Epithelial cell of esophagus (primary cell): ENCODE measurements at regions not wholly inside any gene's neighbourhood (a gene's known extent, or its start where the extent isn't known, plus 50 kb on each side); places are given as distances from the start of the nearest gene placed in this dataset.

ENCODE experiments used
- DNase-seq: peaks from one replicate; pipeline ENCODE4 v3.0.0; 2010; ENCODE audit warnings: low read depth
- H3K4me3 ChIP-seq: 2 replicates; pipeline ENCODE4 v1.5.1; 2011; ENCODE audit warnings: mild to moderate bottlenecking, low read length, control low read depth
- CTCF ChIP-seq: IDR thresholded peaks from 2 replicates; pipeline ENCODE4 v1.5.1; 2011; ENCODE audit warnings: low read depth, mild to moderate bottlenecking, low read length, control low read depth, inconsistent platforms; ENCODE audit not compliant: insufficient read depth; ENCODE audit errors: missing control alignments

GRCh38 chr3:72698154-72698917, 149.9 kb downstream of the SHQ1 start:
- TF ChIP-seq CTCF: no peak

GRCh38 chr3:72697717-72698116, 150.5 kb downstream of the SHQ1 start:
- H3K4me3 ChIP-seq: no peak overlapping the region
- no peak for DNase-seq
- no peak for TF ChIP-seq CTCF

More at GRCh38 chr3:72698154-72698917, 149.9 kb downstream of the SHQ1 start:
- H3K4me3 ChIP-seq: no peak overlapping the region
- DNase-seq: no peak

GRCh38 chr3:72696815-72697214, 151.4 kb downstream of the SHQ1 start:
- no peak for DNase-seq
- no peak overlapping the region for H3K4me3 ChIP-seq
- TF ChIP-seq CTCF: no peak

- no peak for TF ChIP-seq CTCF
Measured at GRCh38 chr3:72694398-72694797, 153.8 kb downstream of the SHQ1 start.

GRCh38 chr3:72692990-72693389, 155.3 kb downstream of the SHQ1 start:
- no peak for TF ChIP-seq CTCF
- no peak for DNase-seq
- no peak overlapping the region for H3K4me3 ChIP-seq

More at GRCh38 chr3:72694398-72694797, 153.8 kb downstream of the SHQ1 start:
- no peak for DNase-seq
- no peak overlapping the region for H3K4me3 ChIP-seq

GRCh38 chr3:72690629-72691028, 157.6 kb downstream of the SHQ1 start:
- no peak for DNase-seq
- no peak overlapping the region for H3K4me3 ChIP-seq
- TF ChIP-seq CTCF: no peak

GRCh38 chr3:72682936-72683452, 165.3 kb downstream of the SHQ1 start:
- no peak for DNase-seq
- TF ChIP-seq CTCF: no peak
- H3K4me3 ChIP-seq: no peak overlapping the region
